Liver (tissue), 8 donors: ENCODE measurements at regions not wholly inside any gene's neighbourhood (a gene's known extent, or its start where the extent isn't known, plus 50 kb on each side); places are given as distances from the start of the nearest gene placed in this dataset.
"Not testable (repeated sequence)": the region's sequence is repeated elsewhere in the genome, so short reads cannot be mapped to it uniquely, and the experiment has no call there.

Experiments used
- DNase-seq: peaks from one replicate; pipeline ENCODE4 v3.0.0-alpha.2; 2017; ENCODE audit warnings: low spot score
- H3K27ac ChIP-seq, 2 donors: one replicate each; pipeline ENCODE4 v1.7.0; 2013; ENCODE audit warnings: inconsistent platforms in 2 of 2, low read length in 2 of 2, control low read depth in 1 of 2, low read depth in 1 of 2, mild to moderate bottlenecking in 1 of 2
- H3K27me3 ChIP-seq, 4 donors: one replicate each; pipeline versions ENCODE4 v1.6.1 to v1.7.0; 2013; ENCODE audit warnings: low read length in 3 of 4, inconsistent platforms in 1 of 4, mild to moderate bottlenecking in 1 of 4, moderate library complexity in 1 of 4; ENCODE audit not compliant: control insufficient read depth in 4 of 4, insufficient read depth in 4 of 4
- H3K36me3 ChIP-seq, 4 donors: one replicate each; pipeline versions ENCODE4 v1.6.1 to v1.7.0; 2013; ENCODE audit warnings: low read length in 3 of 4, mild to moderate bottlenecking in 3 of 4, low read depth in 1 of 4, moderate library complexity in 1 of 4; ENCODE audit not compliant: control insufficient read depth in 4 of 4, insufficient read depth in 3 of 4
- H3K4me1 ChIP-seq, 4 donors: one replicate each; pipeline versions ENCODE4 v1.6.1 to v1.7.0; 2013; ENCODE audit warnings: low read length in 3 of 4, mild to moderate bottlenecking in 3 of 4, moderate library complexity in 1 of 4; ENCODE audit not compliant: control insufficient read depth in 4 of 4, insufficient read depth in 4 of 4
- H3K4me3 ChIP-seq, 3 donors: one replicate each; pipeline versions ENCODE4 v1.6.1 to v1.7.0; 2013; ENCODE audit warnings: low read length in 3 of 3, control low read depth in 1 of 3, low read depth in 1 of 3, mild to moderate bottlenecking in 1 of 3
- H3K9ac ChIP-seq, 2 donors: one replicate each; pipeline ENCODE4 v1.7.0; 2013; ENCODE audit warnings: low read length in 2 of 2, mild to moderate bottlenecking in 2 of 2, moderate library complexity in 2 of 2, control low read depth in 1 of 2, low read depth in 1 of 2
- H3K9me3 ChIP-seq, 4 donors: one replicate each; pipeline versions ENCODE4 v1.6.1 to v1.7.0; 2013; ENCODE audit warnings: low read length in 3 of 4; ENCODE audit not compliant: control insufficient read depth in 4 of 4
- ATF3 ChIP-seq: IDR thresholded peaks from 2 replicates; pipeline ENCODE4 v1.6.1; 2016; ENCODE audit warnings: antibody characterized with exemption
- CTCF ChIP-seq: fragments of 150-350 bp; IDR thresholded peaks from 2 replicates; pipeline ENCODE4 v1.5.1; 2017; ENCODE audit warnings: improper control_type of control experiment, low read depth, low read length; ENCODE audit not compliant: missing input control
- EGR1 ChIP-seq, 2 donors: IDR thresholded peaks; 2 replicates each; pipeline ENCODE4 v1.6.1; 2016 to 2018; ENCODE audit warnings: antibody characterized with exemption in 2 of 2, low read depth in 2 of 2
- FOXA1 ChIP-seq: IDR thresholded peaks from 2 replicates; pipeline ENCODE4 v1.6.1; 2016; ENCODE audit warnings: antibody characterized with exemption
- FOXA2 ChIP-seq: IDR thresholded peaks from 2 replicates; pipeline ENCODE4 v1.6.1; 2016; ENCODE audit warnings: antibody characterized with exemption
- GABPA ChIP-seq, 2 donors: IDR thresholded peaks in 1 of 2; conservative IDR thresholded peaks in 1 of 2; 2 replicates each; pipeline ENCODE4 v1.6.1; 2016; ENCODE audit warnings: antibody characterized with exemption in 2 of 2, mild to moderate bottlenecking in 1 of 2, moderate library complexity in 1 of 2
- HNF4A ChIP-seq, 2 donors: conservative IDR thresholded peaks; 2 replicates each; pipeline ENCODE4 v1.6.1; 2016; ENCODE audit warnings: antibody characterized with exemption in 2 of 2, mild to moderate bottlenecking in 2 of 2
- HNF4G ChIP-seq: IDR thresholded peaks from 2 replicates; pipeline ENCODE4 v1.6.1; 2016; ENCODE audit warnings: antibody characterized with exemption
- JUND ChIP-seq, 2 donors: IDR thresholded peaks; 2 replicates each; pipeline ENCODE4 v1.6.1; 2016; ENCODE audit warnings: antibody characterized with exemption in 2 of 2
- MAX ChIP-seq: IDR thresholded peaks from 2 replicates; pipeline ENCODE4 v1.6.1; 2016; ENCODE audit warnings: antibody characterized with exemption
- NR2F2 ChIP-seq: IDR thresholded peaks from 2 replicates; pipeline ENCODE4 v1.6.1; 2016; ENCODE audit warnings: antibody characterized with exemption
- RAD21 ChIP-seq, 2 donors: IDR thresholded peaks; 2 replicates each; pipeline ENCODE4 v1.6.1; 2016; ENCODE audit warnings: antibody characterized with exemption in 2 of 2, mild to moderate bottlenecking in 2 of 2
- REST ChIP-seq: IDR thresholded peaks from 2 replicates; pipeline ENCODE4 v1.6.1; 2016; ENCODE audit warnings: antibody characterized with exemption, mild to moderate bottlenecking
- RXRA ChIP-seq, 2 donors: IDR thresholded peaks; 2 replicates each; pipeline ENCODE4 v1.6.1; 2017 to 2018; ENCODE audit warnings: antibody characterized with exemption in 2 of 2, mild to moderate bottlenecking in 1 of 2
- SP1 ChIP-seq: IDR thresholded peaks from 2 replicates; pipeline ENCODE4 v1.6.1; 2018; ENCODE audit warnings: antibody characterized with exemption, mild to moderate bottlenecking
- TAF1 ChIP-seq: conservative IDR thresholded peaks from 2 replicates; pipeline ENCODE4 v1.6.1; 2016; ENCODE audit warnings: antibody characterized with exemption, mild to moderate bottlenecking
- YY1 ChIP-seq: IDR thresholded peaks from 2 replicates; pipeline ENCODE4 v1.6.1; 2016; ENCODE audit warnings: antibody characterized with exemption, mild to moderate bottlenecking
- ZBTB33 ChIP-seq: IDR thresholded peaks from 2 replicates; pipeline ENCODE4 v1.6.1; 2016; ENCODE audit warnings: antibody characterized with exemption
- WGBS: extraction: QIAGEN DNeasy Blood & Tissue Kit; methylation state at CpG from one replicate; pipeline ENCODE4 v1.1.7; 2013; 5-methylcytosine and 5-hydroxymethylcytosine counted together
- donor health status: healthy.
- donor health status: healthy.
- donor health status: healthy.
- donor health status: healthy.
- donor health status: healthy.

- WGBS: 85% methylated on average over 6 of the region's 6 CpGs
- not testable (repeated sequence) for H3K36me3 ChIP-seq, H3K27me3 ChIP-seq, H3K4me1 ChIP-seq, H3K9me3 ChIP-seq, H3K4me3 ChIP-seq, H3K9ac ChIP-seq, DNase-seq, H3K27ac ChIP-seq
These were observed 268.7 kb upstream of the LRRC4C start for GRCh38 chr11:41728161-41728560.

GRCh38 chr11:41775296-41775695 lies 315.8 kb upstream of the LRRC4C start:
- H3K36me3 ChIP-seq: no peaks in the 10 kb centered on the region
- no peak for TF ChIP-seq FOXA2
- TF ChIP-seq GABPA (IDR thresholded peaks at IDR 0.05 in 1 of 2, conservative IDR thresholded peaks at IDR 0.05 in 1 of 2): no peak
- no peak for TF ChIP-seq RAD21 (IDR thresholded peaks at IDR 0.05)
- no peak for TF ChIP-seq NR2F2
- TF ChIP-seq HNF4G: no peak
- no peak for TF ChIP-seq JUND (IDR thresholded peaks at IDR 0.05)
- no peak for TF ChIP-seq ATF3
- no peak for TF ChIP-seq ZBTB33
- TF ChIP-seq MAX: no peak
- TF ChIP-seq RXRA (IDR thresholded peaks at IDR 0.05): no peak
- no peak for TF ChIP-seq REST
- no peak for TF ChIP-seq YY1
- TF ChIP-seq EGR1 (IDR thresholded peaks at IDR 0.05; ENCODE audit: low read depth in 2 of 2): no peak
- no peak for TF ChIP-seq HNF4A (conservative IDR thresholded peaks at IDR 0.05)
- TF ChIP-seq TAF1: no peak
- TF ChIP-seq FOXA1: no peak
- TF ChIP-seq SP1: no peak
- no peak for TF ChIP-seq CTCF
- H3K27me3 ChIP-seq: no peaks in the 10 kb centered on the region
- H3K4me3 ChIP-seq: no peak overlapping the region
- no peaks in the 10 kb centered on the region for H3K9me3 ChIP-seq
- no peaks in the 10 kb centered on the region for H3K4me1 ChIP-seq
- 92% methylated on average over 1 of the region's 1 CpG for WGBS
- H3K9ac ChIP-seq: no peak overlapping the region
- DNase-seq: no peak
- H3K27ac ChIP-seq: no peak overlapping the region
